GM18858 (cell line): ENCODE measurements at regions not wholly inside any gene's neighbourhood (a gene's known extent, or its start where the extent isn't known, plus 50 kb on each side); places are given as distances from the start of the nearest gene placed in this dataset.

Experiments used
- ATAC-seq: cut with Tn5 transposase; IDR thresholded peaks from one replicate; pipeline ENCODE4 v1.9.1; 2021; ENCODE audit not compliant: unreplicated experiment

DNA sequence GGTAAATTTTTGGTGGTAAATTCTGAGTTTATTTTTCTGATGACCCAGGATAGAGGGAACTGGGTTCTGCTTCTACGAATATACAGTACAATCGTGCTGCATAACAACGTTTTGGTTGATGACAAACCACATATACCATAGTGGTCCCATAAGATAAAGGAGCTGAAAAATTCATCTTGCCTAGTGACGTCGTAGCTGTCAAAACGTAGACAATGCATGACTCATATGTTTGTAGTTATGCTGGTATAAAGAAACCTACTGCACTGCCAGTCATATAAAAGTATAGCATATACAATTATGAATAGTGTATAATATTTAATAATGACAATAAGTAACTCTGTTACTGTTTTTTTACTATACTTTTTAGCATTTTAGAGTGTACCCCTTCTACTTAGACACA is 244.0 kb downstream of the GAS1 start:
- ATAC-seq: no peak

DNA sequence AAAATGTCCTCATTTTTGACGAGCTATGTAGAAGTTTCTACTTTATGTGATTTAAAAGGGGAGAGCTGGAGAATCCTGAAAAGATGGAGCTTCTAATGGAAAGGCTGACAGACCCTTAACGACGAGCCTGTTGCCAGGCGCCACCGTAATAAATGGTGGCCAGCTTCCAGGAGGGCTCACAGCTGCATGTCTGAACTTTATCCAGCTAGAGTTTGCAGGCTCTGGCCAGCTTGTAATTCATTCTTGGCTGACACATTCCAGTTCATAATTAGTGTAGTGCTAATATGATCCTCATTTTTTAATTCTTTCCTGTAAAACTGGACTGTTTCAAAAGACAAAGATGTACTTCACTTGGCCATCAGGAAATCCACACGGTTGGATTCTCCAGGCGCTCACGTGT is 246.7 kb downstream of the GAS1 start:
- no peak for ATAC-seq

DNA sequence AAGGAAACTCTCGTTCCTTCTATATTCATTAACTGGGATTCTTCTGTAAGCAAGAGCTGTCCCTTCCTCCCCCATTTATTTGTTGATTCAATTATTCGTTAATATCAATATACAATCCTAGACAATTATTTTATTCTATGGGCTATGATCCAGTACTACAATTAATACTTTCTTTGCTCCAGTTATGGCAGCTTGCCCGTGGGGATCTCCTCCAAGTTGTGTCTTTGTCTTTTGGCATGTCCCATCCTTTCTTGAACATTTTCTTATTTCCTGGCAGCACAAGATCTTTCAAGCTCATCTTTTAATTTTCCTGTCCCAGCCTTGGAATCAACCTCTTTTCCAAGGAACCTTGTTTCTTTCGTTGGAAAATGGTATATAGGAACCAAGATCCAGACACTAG is 249.3 kb downstream of the GAS1 start:
- ATAC-seq: no peak

DNA sequence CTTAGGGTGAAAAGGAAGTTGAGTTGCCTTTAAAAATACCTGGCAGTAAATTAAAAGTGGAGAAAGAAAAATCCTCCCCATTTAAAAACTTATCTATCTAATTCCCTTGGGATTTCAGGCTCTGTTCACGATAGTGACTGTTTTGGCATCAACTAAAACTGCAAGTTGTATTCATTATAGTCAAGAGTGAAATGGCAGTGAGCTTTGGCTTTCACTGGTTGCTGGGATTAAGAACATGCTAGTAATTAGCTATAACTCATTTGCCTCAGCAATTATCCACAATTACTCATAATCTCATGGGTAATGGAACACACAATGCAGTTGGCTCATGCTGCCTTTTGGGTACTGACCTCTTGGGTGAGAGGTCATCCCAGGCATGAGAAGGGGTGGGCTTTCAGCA is 250.1 kb downstream of the GAS1 start:
- ATAC-seq: no peak

DNA sequence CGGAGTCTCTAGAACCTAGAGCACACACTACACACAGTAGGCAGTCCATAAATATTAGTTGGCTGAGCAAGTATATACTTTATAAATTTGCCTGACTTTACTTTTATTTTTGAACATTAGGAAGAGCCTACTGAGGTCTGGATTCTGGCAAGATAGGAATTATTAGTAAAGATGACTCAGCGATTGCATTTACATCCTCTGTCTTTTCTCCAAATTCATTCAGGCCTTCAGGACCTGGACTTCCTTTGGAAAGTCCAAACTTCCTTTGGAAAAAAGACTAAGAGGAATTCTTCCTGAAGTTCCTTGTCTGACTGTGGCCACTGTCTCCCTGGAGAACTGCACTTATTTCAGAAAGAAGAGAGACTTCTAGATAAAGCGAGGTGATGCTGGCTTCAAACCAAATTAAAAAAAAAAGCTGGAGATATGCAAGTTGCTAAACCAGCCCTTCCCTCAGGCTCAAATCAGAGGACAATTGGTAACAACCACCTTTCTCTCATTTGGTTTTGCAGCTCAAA is 251.3 kb downstream of the GAS1 start:
- ATAC-seq: no peak

DNA sequence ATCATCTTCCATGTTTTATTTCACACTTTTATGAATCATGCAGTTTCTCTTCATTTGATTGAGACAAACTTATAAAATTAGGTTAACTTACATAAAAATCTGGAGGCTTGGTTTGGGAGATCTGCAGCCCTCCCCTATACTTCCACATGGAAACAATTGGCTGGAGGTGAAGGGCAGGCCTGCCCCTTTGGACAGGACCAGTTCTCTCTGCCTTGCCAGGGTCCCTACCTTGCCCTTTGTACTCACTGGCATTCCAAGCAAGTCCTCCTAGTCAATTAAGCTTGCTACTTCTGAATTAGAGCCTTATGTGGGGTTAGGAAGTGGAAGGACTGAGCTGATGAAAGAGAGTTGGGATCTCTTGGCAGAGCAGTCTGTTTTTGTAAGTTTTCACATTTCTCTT is 257.3 kb downstream of the GAS1 start:
- no peak for ATAC-seq

DNA sequence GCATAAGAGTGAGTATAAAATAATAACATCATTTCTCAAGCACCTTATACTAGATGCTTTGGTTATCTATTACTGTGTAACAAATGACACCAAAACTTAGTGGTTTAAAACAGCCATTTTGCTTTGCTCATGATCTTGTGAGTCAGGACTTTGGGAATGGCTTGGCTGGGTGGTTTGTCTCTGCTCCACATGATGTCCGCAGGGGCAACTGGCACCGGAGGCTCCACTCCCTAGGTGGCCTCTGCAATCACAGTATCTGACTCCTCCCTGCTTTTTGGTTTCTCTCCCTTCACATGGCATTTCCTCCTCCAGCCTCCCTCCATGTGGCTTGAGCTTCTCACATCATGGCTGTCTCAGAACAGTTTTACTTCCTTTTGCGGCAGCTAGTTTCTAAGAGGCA is 259.5 kb downstream of the GAS1 start:
- ATAC-seq: no peak

DNA sequence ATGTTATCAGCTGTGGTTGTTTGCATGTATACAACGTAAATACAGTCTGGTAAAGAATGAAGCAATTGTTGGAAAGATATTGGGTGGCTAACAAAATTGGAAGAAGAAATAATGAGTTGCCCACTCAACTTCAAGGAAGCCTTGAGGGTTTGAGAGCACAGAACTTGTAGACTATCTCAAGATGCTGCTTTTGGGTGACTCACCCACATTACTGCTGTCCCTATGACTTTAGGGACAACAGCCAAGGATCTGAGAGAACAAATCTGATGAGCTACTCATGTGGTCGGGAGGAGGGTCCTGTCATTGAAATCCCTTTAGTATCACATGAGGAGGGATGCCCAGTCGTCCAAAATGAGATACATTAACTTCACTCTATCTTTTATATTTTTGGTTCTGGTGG is 261.8 kb downstream of the GAS1 start:
- no peak for ATAC-seq

DNA sequence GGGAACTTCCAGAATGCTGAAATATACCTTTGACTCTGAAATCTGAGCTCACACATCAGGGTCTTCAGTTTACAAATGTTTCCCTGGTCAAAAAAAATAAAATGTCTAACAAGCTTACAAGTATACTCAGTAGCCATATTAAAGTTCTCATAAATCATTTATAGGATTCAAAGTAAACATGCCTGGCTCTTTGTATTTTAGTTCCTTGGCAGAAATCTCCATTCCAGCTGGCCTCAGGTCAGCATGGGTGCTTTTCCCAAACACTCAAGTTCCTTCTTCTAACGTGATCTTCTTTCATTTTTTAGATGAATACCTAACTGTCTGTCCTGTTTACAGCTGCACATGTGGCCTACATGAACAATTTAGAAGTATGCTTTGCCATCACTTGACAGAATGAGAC is 263.2 kb downstream of the GAS1 start:
- ATAC-seq: no peak

DNA sequence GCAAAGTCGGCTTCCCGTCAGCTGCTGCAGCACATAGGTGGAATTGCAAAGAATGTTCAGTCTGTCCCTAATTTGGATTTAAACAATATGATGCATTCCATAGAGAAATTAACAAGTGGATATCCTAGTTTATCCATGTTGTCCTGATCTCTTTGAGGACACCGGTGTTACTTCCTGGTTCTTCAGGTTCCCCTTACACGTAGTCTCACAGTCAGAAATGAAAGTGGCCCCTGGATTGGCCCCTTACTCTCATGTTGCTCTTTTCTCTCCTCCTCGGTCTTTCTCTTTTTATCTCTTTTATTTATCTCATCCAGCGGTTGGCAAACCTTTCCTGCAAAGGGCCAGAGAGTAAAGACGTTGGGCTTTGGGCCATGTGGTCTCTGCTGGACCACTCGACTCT is 265.1 kb downstream of the GAS1 start:
- no peak for ATAC-seq

DNA sequence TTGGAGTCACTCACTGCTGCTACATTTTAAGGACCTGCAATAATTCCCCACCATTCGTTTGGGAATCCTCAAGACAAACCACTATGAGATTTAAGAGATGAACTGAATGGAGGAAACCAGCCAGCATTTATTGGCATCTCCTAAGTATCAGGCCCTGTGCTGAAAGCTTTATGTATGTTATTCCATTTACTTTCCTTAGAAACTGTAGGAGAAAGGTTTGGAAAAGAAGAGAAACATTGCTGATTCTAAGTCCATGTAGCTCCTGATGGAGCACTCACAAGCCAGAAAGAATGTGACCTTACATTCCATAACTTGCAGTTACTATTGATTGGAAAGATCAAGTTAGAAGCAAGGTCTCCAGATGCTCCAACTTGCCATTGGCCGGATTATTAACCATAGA is 267.4 kb downstream of the GAS1 start:
- no peak for ATAC-seq

DNA sequence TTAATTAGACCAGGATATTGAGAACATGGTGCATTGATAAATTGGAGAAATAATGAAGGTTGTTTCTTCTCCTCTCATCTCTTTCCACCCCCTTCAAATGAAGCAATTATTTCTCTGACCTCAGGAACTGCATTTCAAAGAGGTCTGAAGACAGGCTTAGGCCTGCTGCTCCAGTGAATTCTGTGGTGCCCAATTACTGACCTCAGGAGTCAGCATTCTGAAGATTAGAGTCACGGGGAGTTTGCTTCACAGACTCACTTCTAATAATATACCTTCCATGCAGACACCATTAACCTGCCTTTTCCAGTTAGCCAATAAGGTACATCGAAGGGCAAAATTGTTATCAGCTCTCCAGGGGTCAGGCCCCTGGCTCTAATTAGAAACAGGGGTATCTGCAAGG is 270.9 kb downstream of the GAS1 start:
- no peak for ATAC-seq

DNA sequence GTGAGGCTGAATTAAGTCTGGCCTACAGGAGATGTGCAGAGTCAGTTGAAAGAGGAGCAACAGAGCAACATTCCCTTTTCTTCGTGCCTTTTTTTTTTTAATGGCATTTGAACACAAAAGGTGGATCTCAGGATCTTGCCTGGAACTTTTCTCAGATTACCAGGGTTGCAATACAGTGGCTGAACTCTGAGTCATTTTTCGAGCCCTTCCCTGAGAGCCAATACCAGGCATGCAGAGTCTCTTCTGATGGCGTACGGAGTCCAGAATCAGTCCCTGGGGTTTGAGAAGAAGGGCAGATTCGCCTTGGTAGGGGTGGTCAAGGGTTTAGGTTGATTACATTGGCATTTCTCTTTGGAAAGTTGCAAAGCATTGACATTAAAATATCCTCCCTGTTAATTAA is 271.5 kb downstream of the GAS1 start:
- no peak for ATAC-seq

DNA sequence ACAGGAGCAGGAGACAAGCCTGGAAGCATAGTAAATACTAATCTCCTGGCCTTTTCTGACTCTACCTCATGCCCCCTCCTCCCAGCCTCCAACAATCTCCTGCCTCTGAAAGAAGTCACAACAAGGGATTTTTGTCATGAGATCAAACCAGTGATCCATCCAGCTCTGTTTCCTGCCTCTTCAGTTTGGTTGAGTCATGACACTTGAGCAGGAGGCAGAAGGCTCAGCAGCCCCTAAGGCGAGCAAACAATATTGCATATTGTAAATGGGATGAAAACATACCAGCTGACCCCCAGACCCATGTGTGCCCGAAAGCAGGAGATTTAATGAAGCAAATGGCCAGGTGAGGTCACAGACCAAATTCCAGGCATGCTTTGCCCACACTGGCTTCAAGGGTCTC is 272.8 kb downstream of the GAS1 start:
- no peak for ATAC-seq

DNA sequence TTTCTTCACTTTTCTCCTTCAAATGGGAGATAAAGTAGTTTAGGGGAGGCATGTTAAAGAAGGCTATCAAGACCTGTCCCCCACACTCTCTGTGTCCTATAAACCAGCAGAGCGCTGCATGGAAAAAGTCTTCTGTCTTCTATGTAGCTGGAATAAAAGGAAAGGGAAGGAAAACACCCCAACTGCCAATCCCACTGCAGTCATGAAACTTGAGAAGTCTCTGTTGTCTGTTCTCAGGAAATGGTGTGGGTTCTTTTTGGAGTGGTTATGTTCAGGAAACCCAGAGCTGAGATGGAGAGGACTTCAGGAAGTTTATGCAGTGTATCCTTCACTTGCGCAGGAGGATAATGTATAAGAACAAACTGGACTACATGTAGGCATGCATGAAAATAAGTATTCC is 274.3 kb downstream of the GAS1 start:
- no peak for ATAC-seq

DNA sequence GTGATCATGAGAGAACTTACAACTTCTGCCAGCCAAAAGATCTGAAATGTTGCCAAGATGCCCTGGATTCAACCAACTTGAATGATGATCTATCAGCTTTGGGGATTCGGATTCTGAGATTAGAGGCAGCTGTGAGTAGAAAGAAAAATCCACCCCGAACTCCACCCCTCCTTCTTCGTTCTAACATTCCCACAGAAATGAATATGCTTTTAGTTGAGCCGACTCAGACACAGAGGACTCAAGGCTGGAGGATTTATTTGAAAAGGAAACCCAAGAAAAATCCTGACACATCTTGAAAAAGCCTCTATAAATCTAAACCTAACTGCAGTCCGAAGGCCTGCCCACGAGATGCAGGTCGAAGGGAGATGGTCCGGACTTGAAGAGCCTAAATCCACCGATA is 275.0 kb downstream of the GAS1 start:
- no peak for ATAC-seq

DNA sequence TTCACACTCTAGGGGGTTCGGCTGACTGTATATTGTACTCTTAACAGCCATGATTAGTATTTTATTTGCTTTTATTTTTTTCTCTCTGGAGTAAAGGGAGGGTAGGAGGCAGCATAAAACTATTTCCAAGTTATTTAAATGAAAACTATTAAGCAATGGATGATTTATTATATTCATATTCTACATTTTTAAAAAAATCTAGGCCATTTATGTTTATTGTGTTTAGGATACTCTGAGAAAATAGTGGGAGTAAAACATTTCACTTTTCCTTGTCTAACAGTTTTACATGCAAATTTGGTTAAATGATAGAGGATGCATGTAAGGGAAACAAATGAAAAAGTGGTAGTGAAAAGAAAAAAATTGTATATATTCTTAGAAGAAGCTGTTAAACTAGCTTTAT is 276.3 kb downstream of the GAS1 start:
- ATAC-seq: no peak

DNA sequence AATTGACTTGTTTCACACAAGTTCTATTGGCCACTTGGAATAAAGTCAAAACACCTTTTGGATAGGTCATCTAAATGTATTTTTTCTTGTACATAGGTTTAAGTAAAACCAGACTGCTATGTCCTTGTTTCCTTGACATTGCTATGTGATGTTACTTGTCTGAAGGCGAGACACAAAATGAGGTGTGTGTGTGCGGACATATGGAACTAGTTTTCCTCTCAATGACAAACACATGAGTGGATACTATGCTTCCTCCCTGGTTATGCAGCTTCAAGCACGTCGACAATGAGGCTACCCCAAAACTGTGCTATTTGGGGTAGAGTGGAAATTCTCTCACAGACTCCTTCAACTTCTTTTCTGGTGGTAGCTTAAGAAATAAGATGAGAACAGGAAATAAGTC is 276.8 kb downstream of the GAS1 start:
- no peak for ATAC-seq

DNA sequence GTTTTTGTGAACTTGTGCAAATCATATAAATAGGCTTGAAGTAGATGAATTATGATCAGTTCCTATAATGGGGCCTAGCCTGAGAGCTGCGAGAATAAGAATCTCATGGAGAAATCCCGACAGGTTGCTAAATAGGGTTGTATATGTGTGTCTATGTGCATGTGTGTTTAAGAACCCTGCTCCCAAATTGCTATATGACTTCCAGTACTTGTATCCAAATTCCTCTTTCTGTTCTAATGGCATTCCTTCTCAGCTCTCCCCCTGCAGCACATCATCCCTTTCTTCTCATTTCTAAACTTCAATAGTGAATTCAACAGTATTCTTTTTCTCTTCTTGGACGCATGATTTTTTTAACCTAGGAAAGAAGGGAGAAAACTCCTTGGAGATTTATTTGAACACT is 277.2 kb downstream of the GAS1 start:
- ATAC-seq: no peak

DNA sequence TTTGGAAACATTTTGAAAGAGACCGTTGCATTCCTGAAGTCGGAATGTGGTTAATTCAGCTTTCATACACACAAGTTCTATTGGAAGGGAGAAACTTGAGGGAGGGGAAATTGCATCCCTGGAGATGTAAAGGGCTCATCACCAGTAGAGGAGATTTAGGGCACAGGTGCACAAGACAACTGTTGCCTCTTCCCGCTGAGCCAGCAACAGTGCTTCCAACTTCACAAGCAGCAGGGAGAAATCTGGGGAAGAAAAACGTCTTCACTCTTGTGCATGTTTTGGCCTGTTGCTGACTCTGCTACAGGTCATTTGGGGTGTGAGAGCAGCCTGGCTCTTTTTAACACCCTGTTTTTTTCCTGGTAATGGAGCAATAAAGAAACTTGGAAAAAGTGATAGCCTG is 277.9 kb downstream of the GAS1 start:
- ATAC-seq: no peak

DNA sequence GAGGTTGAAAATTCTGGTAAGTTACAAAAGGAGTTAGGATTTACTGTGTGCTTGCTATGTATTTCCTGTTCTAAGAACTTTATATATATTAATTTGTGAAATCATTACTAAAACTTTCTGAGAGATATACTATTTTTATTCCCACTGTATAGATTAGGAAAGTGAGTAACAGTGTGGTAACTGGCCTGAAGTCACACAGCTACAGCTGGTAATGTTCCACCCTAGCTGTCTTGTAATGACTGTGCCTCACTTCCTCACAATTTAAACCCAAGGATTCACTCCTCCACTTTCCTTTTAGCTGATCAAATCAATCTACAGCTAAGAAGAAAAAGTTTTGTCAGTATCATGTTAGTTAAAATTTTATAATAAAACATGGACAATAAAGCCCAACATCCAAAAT is 278.8 kb downstream of the GAS1 start:
- no peak for ATAC-seq

DNA sequence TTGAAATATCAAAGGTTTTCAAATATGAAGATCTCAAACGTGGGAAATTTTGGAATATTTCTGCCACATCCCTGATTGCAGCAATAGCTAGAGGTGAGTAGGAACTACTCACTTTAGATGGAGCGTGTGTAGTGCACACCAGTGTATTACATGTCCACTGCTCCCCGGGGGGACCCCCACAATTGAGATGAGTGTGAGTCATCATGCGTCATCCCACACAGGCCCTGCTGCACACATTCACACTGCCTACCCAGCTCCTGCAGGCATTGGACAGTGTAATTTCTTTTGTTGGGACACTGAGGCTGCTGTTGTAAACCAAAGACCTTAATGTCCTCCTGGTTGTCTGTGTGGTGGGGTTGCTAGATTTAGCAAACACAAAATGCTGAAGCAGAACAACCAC is 280.0 kb downstream of the GAS1 start:
- ATAC-seq: no peak

DNA sequence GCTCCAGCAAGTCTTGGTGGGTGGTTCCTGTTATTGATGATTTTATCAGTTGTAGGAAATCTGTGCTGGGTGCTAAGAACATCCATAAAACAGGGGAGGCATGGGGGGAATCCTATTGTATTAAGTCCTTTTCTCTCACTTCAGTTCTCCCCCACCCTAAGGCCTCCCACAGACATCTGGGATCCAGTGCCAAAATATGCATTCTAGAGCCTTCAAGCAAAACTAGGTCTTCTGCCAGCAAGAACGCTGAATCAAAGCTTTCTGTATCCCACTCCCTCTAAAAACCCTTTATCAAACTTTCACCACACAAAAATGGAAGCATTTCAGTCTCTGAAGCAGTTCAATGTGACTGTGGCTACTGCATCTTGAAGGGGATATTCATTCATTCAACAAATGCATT is 281.9 kb downstream of the GAS1 start:
- no peak for ATAC-seq

DNA sequence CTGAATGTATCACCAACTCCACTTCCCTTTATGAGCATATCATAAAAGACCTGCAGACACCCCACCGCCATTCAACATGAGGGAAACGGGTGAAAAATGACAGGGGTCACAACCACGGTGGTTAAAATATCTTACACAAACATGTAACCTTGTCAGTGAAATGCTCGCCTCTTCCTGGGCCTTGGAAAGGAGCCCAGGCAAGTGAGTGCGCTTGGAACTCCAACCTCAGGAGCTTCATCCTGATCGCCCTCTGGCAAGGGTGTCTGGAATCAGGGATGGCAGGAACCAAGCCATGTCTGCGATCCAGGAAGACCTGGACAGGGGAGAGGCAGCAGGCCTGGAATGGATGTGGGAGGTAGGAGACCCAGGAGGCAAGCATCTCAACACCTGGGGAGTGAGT is 282.7 kb downstream of the GAS1 start:
- ATAC-seq: no peak
